Transverse colon (tissue), 4 donors: ENCODE measurements at regions not wholly inside any gene's neighbourhood (a gene's known extent, or its start where the extent isn't known, plus 50 kb on each side); places are given as distances from the start of the nearest gene placed in this dataset.

Source experiments
- DNase-seq: peaks from one replicate; pipeline ENCODE4 v3.0.0-alpha.2; 2019
- H3K27ac ChIP-seq, 4 donors: fragments of 200-600 bp; sonication (generic); 2 replicates each; pipeline ENCODE4 v1.5.1; 2016 to 2018; ENCODE audit warnings: inconsistent platforms in 4 of 4
- H3K27me3 ChIP-seq: fragments of 200-600 bp; sonication (generic); 2 replicates; pipeline ENCODE4 v1.5.1; 2017; ENCODE audit warnings: inconsistent platforms
- H3K36me3 ChIP-seq, 4 donors: fragments of 200-600 bp; sonication (generic); 2 replicates each; pipeline ENCODE4 v1.5.1; 2017 to 2019; ENCODE audit warnings: inconsistent platforms in 4 of 4
- H3K4me1 ChIP-seq, 4 donors: fragments of 200-600 bp; sonication (generic); 2 replicates each; pipeline ENCODE4 v1.5.1; 2017 to 2020; ENCODE audit warnings: inconsistent platforms in 4 of 4
- H3K4me3 ChIP-seq, 4 donors: fragments of 200-600 bp; sonication (generic); 1 replicate in 1 of 4; 2 replicates in 3 of 4; pipeline versions ENCODE4 v1.5.1 to v1.6.1; 2017 to 2019; ENCODE audit warnings: inconsistent platforms in 4 of 4
- H3K9me3 ChIP-seq, 2 donors: fragments of 200-600 bp; sonication (generic); 2 replicates each; pipeline ENCODE4 v1.5.1; 2017 to 2019; ENCODE audit warnings: inconsistent platforms in 2 of 2
- CTCF ChIP-seq, 5 experiments: fragments of 200-600 bp in 3 of 5; fragments of 450-650 bp in 2 of 5; sonication (generic) in 3 of 5; IDR thresholded peaks; 1 replicate in 2 of 5; 2 replicates in 3 of 5; pipeline ENCODE4 v1.5.1; 2016 to 2017; ENCODE audit warnings: antibody characterized with exemption in 5 of 5, inconsistent platforms in 3 of 5, mild to moderate bottlenecking in 2 of 5, moderate library complexity in 1 of 5
- EP300 ChIP-seq: sonication (generic); formaldehyde crosslinking; IDR thresholded peaks from one replicate; pipeline ENCODE4 v1.6.1; 2017; ENCODE audit warnings: antibody characterized with exemption, low read depth
- POLR2A ChIP-seq: fragments of 450-650 bp; IDR thresholded peaks from one replicate; pipeline ENCODE4 v1.6.1; 2016; ENCODE audit warnings: antibody characterized with exemption, mild to moderate bottlenecking, moderate library complexity
- POLR2AphosphoS5 ChIP-seq, 3 donors: sonication (generic); formaldehyde crosslinking; IDR thresholded peaks; one replicate each; pipeline ENCODE4 v1.6.1; 2016; ENCODE audit warnings: antibody characterized with exemption in 3 of 3
- WGBS, 2 donors: methylation state at CpG; one replicate each; pipeline ENCODE4 v1.1.5; 2018; ENCODE audit warnings: low coverage in 1 of 2; 5-methylcytosine and 5-hydroxymethylcytosine counted together
- in situ Hi-C, 4 donors: fragments of 200-750 bp; cut with MboI; loops; one replicate each; pipeline versions ENCODE4 v1.15.0 to v1.15.1; 2017; ENCODE audit warnings: low sequenced_read_pairs in 3 of 4, low pct_ligation_motif_present in 1 of 4, low pct_unique_long_range_greater_than_20kb in 1 of 4
- intact Hi-C: fragments of 100-400 bp; cut with DNase I; formaldehyde crosslinking; loops from one replicate; pipeline ENCODE4 v1.15.1; 2023; ENCODE audit warnings: low total_unique reads

GRCh38 chr2:126303113-126303512 lies 352.8 kb upstream of the GYPC start:
- in situ Hi-C loops, result no loop called here
- no peaks in the 10 kb centered on the region for H3K27me3 ChIP-seq
- H3K9me3 ChIP-seq, result no peaks in the 10 kb centered on the region
- H3K36me3 ChIP-seq, result no peaks in the 10 kb centered on the region
- DNase-seq, result no peak
- whole genome bisulfite sequencing, 2 donors, result 60 to 65% methylated on average over 5 of the region's 5 CpGs
- no peak overlapping the region for H3K27ac ChIP-seq
- H3K4me1 ChIP-seq, result no peaks in the 10 kb centered on the region
- H3K4me3 ChIP-seq, result no peak overlapping the region
- TF ChIP-seq EP300 (no peak), POLR2AphosphoS5 (IDR thresholded peaks at IDR 0.05) (no peak), POLR2A (no peak), CTCF (IDR thresholded peaks at IDR 0.05) (no peak)
- intact Hi-C loops, result no loop called here

- no peak overlapping the region for H3K4me3 ChIP-seq
- H3K36me3 ChIP-seq, result no peaks in the 10 kb centered on the region
- H3K27ac ChIP-seq, result no peak overlapping the region
- in situ Hi-C loops, result no loop called here
- TF ChIP-seq POLR2A (no peak), EP300 (no peak), CTCF (IDR thresholded peaks at IDR 0.05) (no peak), POLR2AphosphoS5 (IDR thresholded peaks at IDR 0.05) (no peak)
- WGBS, 2 donors, result 41 to 58% methylated on average over 2 of the region's 2 CpGs
- no peaks in the 10 kb centered on the region for H3K9me3 ChIP-seq
- intact Hi-C loops, result no loop called here
- H3K27me3 ChIP-seq, result no peaks in the 10 kb centered on the region
- DNase-seq, result no peak
- H3K4me1 ChIP-seq, result no peaks in the 10 kb centered on the region
Measured at GRCh38 chr2:126304154-126304553, 351.8 kb upstream of the GYPC start.

GRCh38 chr2:126306539-126306938 lies 349.4 kb upstream of the GYPC start:
- Histone ChIP-seq H3K4me3 (no peak overlapping the region), H3K27me3 (no peaks in the 10 kb centered on the region), H3K36me3 (no peaks in the 10 kb centered on the region), H3K27ac (no peak overlapping the region), H3K4me1 (no peaks in the 10 kb centered on the region), H3K9me3 (no peaks in the 10 kb centered on the region)
- intact Hi-C loops, result no loop called here
- no peak for DNase-seq
- TF ChIP-seq EP300, result no peak
- no peak for TF ChIP-seq CTCF (IDR thresholded peaks at IDR 0.05)
- TF ChIP-seq POLR2AphosphoS5 (IDR thresholded peaks at IDR 0.05), result no peak
- TF ChIP-seq POLR2A, result no peak
- 83 to 92% methylated on average over 4 of the region's 4 CpGs for WGBS, 2 donors
- in situ Hi-C loops, result no loop called here

GRCh38 chr2:126307740-126308139 lies 348.2 kb upstream of the GYPC start:
- 41 to 54% methylated on average over 2 to 8 of the region's 8 CpGs for WGBS, 2 donors
- no peaks in the 10 kb centered on the region for H3K4me1 ChIP-seq
- H3K27ac ChIP-seq, result no peak overlapping the region
- intact Hi-C loops (no loop called here), in situ Hi-C loops (no loop called here)
- H3K4me3 ChIP-seq, result no peak overlapping the region
- H3K9me3 ChIP-seq, result no peaks in the 10 kb centered on the region
- no peaks in the 10 kb centered on the region for H3K27me3 ChIP-seq
- DNase-seq, result no peak
- no peaks in the 10 kb centered on the region for H3K36me3 ChIP-seq
- TF ChIP-seq POLR2AphosphoS5 (IDR thresholded peaks at IDR 0.05), result no peak
- TF ChIP-seq EP300, result no peak
- TF ChIP-seq POLR2A, result no peak
- no peak for TF ChIP-seq CTCF (IDR thresholded peaks at IDR 0.05)
